ENCODE measurements at regions not wholly inside any gene's neighbourhood (a gene's known extent, or its start where the extent isn't known, plus 50 kb on each side); places are given as distances from the start of the nearest gene placed in this dataset.

- Histone ChIP-seq H2BK20ac (ENCODE audit: low read length) (no peak overlapping the region), H2AK5ac (ENCODE audit: low read depth, low read length) (no peak overlapping the region), H3K4me2 (ENCODE audit: insufficient read depth in 1 of 2, low read depth in 2 of 2, low read length in 2 of 2) (no peak overlapping the region), H3K27me3 (replicated peaks in 1 of 4; ENCODE audit: control insufficient read depth in 3 of 4, extremely low read depth in 1 of 4, insufficient read depth in 3 of 4, low read length in 3 of 4) (no peaks in the 10 kb centered on the region), H4K91ac (replicated peaks; ENCODE audit: insufficient read length, low read length) (no peak overlapping the region), H2BK120ac (replicated peaks; ENCODE audit: low read depth, low read length) (no peak overlapping the region), H4K5ac (ENCODE audit: insufficient read length, low read depth, low read length) (no peak overlapping the region), H2BK5ac (ENCODE audit: low read depth, low read length) (no peak overlapping the region), H4K20me1 (replicated peaks in 1 of 2; ENCODE audit: control insufficient read depth in 1 of 2, insufficient read depth in 2 of 2, low read length in 2 of 2) (no peaks in the 10 kb centered on the region), H3K27ac (ENCODE audit: low read depth, low read length) (no peak overlapping the region), H3K4ac (replicated peaks; ENCODE audit: insufficient read length, low read depth, low read length) (no peak overlapping the region), H3K23ac (ENCODE audit: insufficient read length) (no peak overlapping the region), H3K4me3 (ENCODE audit: extremely low read depth in 1 of 4, insufficient read depth in 2 of 4, low read depth in 3 of 4, low read length in 4 of 4) (no peak overlapping the region), H3K9me3 (ENCODE audit: insufficient read depth in 2 of 2, low read depth in 1 of 2, low read length in 1 of 2) (no peaks in the 10 kb centered on the region; a peak in 1 of 4 replicates), H3K79me2 (ENCODE audit: control insufficient read depth in 1 of 2, insufficient read depth in 2 of 2, low read length in 2 of 2) (no peaks in the 10 kb centered on the region), H3K36me3 (ENCODE audit: control insufficient read depth in 2 of 4, insufficient read depth in 4 of 4, low read length in 3 of 4) (no peaks in the 10 kb centered on the region), H3K14ac (ENCODE audit: insufficient read length) (no peak overlapping the region), H3K56ac (replicated peaks; ENCODE audit: insufficient read length, low read depth, low read length) (no peak overlapping the region), H4K8ac (ENCODE audit: extremely low read depth, insufficient read depth, low read length) (no peak overlapping the region), H2AFZ (ENCODE audit: low read length) (no peak overlapping the region), H3K23me2 (ENCODE audit: low read depth, low read length) (0 out of 2 replicates have a peak, but pooled peaks cover 1% of the 10 kb centered on the region), H3K4me1 (replicated peaks in 1 of 4; ENCODE audit: control insufficient read depth in 3 of 4, insufficient read depth in 4 of 4, low read length in 3 of 4) (peaks cover 0 to 6% (median 2%) of the 10 kb centered on the region in 4 experiments; a peak in 4 of 7 replicates), H3K18ac (ENCODE audit: extremely low read depth, low read length) (no peak overlapping the region), H3K79me1 (ENCODE audit: low read depth, low read length) (no peaks in the 10 kb centered on the region), H2BK12ac (ENCODE audit: low read depth, low read length) (no peak overlapping the region), H2BK15ac (ENCODE audit: low read length) (no peak overlapping the region), H3K9ac (replicated peaks in 1 of 4; ENCODE audit: extremely low read depth in 1 of 4, low read depth in 3 of 4, low read length in 3 of 4) (no peak overlapping the region)
- ChIA-PET POLR2A (ENCODE audit: partially characterized antibody) (interaction anchor here (1.8 kb wide), 1 partner anchor 10 kb away, joined by 4 read pairs; no protein-coding TSS in a partner anchor), CTCF (ENCODE audit: partially characterized antibody) (interaction anchor here (0.6 to 1.3 kb wide), 6 partner anchors 11 to 149 kb away, joined by 3 to 6 read pairs (median 4); no protein-coding TSS in a partner anchor)
- WGBS, 2 experiments (ENCODE audit: extremely low coverage in 1 of 2, insufficient coverage in 1 of 2, insufficient read length in 1 of 2, insufficient replicate concordance in 2 of 2, low coverage in 1 of 2, low lambda C conversion rate in 2 of 2, missing lambda C conversion rate in 1 of 2), result 88% methylated on average over 4 of the region's 4 CpGs; no CpG with 5 or more reads in 1 of the 2 experiments
- DNase-seq (ENCODE audit: low read depth in 1 of 2, low spot score in 2 of 2) (no peak), FAIRE-seq (no peak)
- TF ChIP-seq SP4 (IDR thresholded peaks at IDR 0.05; ENCODE audit: low read length), result no peak
- TF ChIP-seq JUND (IDR thresholded peaks at IDR 0.05; ENCODE audit: low read length), result no peak
- no peak for TF ChIP-seq TAF7 (optimal IDR thresholded peaks at IDR 0.05; ENCODE audit: borderline replicate concordance, low read depth, low read length)
- no peak for TF ChIP-seq CEBPB (IDR thresholded peaks at IDR 0.05; ENCODE audit: low read depth, low read length)
- TF ChIP-seq ASH2L (IDR thresholded peaks at IDR 0.05; ENCODE audit: low read length), result no peak
- no peak for TF ChIP-seq E2F6 (IDR thresholded peaks at IDR 0.05)
- TF ChIP-seq NANOG (IDR thresholded peaks at IDR 0.05; ENCODE audit: insufficient read depth, low read depth, low read length, poor library complexity, severe bottlenecking), result no peak
- no peak for TF ChIP-seq TEAD4 (IDR thresholded peaks at IDR 0.05; ENCODE audit: low read depth, low read length)
- TF ChIP-seq HDAC2 (IDR thresholded peaks at IDR 0.05; ENCODE audit: borderline replicate concordance in 1 of 2, low read depth in 2 of 2, low read length in 2 of 2), result no peak
- TF ChIP-seq SP1 (IDR thresholded peaks at IDR 0.05; ENCODE audit: low read depth, low read length), result no peak
- TF ChIP-seq CBX8 (IDR thresholded peaks at IDR 0.05; ENCODE audit: borderline replicate concordance, low read depth, low read length), result no peak
- TF ChIP-seq NRF1 (IDR thresholded peaks at IDR 0.05; ENCODE audit: low read depth, low read length), result no peak
- TF ChIP-seq SAP30 (IDR thresholded peaks at IDR 0.05; ENCODE audit: insufficient read depth, insufficient replicate concordance, low read length), result no peak
- TF ChIP-seq EGR1 (IDR thresholded peaks at IDR 0.05; ENCODE audit: borderline replicate concordance, low read depth, low read length), result no peak
These were observed 81.8 kb upstream of the LHX1 start for GRCh38 chr17:36855459-36855858.
